NCI-H128 (cell line): ENCODE measurements at regions not wholly inside any gene's neighbourhood (a gene's known extent, or its start where the extent isn't known, plus 50 kb on each side); places are given as distances from the start of the nearest gene placed in this dataset.
"Not testable (repeated sequence)": the region's sequence is repeated elsewhere in the genome, so short reads cannot be mapped to it uniquely, and the experiment has no call there.

Source experiments
- DNase-seq: peaks from one replicate; lab custom pipeline; 2025; ENCODE audit not compliant: unreplicated experiment; lab: John Stamatoyannopoulos, UW

DNA sequence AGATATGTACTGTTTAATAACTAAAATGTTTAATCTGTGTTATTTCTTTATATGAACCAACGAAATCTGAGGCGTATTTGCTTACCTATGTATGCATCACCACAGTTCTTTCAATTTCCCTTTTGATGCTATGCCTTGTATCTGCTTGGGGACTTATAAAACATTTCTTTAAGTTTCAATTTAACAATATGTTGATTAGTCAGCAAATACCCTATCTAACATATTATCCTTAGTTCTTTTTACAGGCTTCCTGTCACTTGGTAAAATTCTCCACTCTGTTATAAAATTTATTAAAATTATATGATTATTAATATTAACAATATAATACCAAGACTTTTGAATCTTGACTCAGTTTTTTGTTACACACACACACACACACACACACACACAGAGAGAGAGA lies 174.3 kb downstream of the CPS1 start:
- DNase-seq: no peak

DNA sequence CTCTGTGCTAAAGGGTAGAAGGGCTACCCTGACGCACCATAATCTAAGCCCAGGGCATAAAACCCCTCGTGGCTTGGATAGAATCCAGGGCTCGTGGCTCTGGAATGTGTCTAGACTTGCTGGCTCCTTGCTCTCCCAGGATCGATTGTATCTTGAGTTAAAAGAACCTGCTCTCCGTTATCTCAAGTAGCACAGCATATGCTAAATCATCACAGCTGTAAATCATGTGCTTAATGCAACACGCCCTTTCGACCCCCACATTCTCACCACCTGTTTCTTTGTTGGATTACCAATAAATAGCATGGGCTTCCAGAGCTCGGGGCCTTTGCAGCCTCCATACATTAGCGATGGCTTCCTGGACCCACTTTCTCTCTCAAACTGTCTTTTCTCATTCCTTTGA lies 190.4 kb downstream of the CPS1 start:
- DNase-seq: not testable (repeated sequence)

DNA sequence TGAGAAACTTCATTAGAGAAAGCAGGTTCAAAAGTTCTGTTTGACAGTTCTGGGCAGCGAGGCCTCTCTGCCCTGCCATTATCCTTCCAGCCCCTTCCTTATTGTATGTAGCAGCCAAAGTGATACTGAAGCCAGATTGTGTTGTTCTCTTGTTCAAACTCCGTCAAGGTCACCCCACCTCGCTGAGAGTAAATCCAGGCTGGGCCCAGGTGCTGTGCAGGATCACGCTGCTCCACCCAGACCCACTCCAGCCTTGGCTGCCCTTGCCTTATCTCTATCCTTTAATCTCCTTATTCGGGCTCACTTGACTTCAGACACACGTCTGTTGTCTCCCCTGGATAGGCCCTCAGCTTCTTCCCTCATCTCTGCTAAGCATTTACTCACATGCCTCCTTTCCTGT lies 196.1 kb downstream of the CPS1 start:
- no peak for DNase-seq

DNA sequence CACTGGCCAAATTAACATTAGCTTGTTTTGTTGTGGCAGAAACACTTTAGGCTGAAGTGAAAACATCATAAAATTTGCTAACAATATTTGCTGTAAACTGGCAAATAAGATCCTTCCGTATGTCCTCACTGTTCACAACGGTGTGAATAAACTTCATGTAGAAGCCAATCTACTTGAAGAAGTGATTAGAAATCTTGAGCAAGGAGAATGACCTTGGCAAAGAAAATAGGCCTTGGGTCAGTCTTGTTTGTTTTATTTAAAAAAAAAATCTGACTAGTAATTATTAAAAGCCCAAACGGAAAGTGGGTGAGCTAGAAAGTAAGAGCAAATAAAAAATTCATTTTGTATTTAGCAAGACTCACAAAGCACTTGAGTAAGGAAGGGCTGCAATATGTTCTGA lies 197.0 kb downstream of the CPS1 start:
- no peak for DNase-seq

DNA sequence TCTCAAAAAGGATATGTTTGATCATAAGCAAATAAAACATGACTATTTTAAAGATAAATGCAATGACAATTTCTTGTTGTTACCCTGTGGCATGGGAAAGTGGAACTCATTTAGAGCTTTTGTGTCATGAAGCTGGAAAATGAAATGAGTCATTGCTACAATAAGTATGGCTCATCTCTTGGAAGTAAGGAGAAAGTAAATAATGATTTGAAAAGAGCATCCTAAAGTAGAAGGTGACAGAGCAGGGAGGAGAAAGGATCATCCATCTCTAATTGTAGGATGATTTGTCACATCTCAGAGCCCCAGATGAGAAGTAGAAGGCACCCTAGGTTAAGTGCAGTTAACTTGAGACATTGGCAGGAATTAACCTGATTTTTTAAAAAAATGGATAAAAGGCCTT lies 200.5 kb downstream of the CPS1 start:
- no peak for DNase-seq

DNA sequence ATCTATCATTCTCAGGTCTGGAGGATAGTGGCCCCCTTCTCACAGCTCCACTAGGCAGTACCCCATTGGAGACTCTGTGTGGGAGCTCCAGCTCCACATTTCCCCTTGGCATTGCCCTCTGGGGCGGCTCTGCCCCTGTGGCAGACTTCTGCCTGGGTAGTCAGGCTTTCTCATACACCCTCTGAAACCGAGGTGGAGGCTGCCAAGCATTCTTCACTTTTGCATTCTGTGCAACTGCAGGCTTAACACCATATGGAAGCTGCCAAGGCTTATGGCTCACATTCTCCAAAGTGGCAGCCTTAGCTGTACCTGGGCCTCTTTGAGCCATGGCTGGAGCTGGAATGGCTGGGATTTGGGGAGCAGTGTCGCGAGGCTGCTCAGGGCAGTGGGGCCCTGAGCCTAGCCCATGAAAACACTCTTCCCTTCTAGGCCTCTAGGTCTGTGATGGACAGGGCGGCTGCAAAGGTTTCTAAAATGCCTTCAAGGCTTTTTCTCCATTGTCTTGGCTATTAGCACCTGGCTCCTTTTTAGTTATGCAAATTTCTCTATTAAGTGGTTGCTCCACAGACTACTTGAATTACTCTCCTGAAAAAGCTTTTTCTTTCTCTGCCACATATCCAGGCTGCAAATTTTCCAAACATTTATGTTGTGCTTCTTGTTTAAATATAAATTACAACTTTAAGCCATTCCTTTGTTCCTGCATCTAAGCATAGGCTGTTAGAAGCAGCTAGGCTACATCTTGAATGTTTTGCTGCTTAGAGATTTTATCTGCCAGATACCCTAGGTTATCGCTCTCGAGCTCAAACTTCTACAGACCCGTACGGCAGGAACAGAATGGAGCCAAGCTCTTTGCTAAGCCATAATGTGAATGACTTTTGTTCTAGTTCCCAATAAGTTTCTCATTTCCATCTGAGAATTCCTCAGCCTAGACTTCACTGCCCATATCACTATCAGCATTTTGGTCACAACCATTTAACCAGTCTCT lies 206.5 kb downstream of the CPS1 start:
- DNase-seq: no peak

DNA sequence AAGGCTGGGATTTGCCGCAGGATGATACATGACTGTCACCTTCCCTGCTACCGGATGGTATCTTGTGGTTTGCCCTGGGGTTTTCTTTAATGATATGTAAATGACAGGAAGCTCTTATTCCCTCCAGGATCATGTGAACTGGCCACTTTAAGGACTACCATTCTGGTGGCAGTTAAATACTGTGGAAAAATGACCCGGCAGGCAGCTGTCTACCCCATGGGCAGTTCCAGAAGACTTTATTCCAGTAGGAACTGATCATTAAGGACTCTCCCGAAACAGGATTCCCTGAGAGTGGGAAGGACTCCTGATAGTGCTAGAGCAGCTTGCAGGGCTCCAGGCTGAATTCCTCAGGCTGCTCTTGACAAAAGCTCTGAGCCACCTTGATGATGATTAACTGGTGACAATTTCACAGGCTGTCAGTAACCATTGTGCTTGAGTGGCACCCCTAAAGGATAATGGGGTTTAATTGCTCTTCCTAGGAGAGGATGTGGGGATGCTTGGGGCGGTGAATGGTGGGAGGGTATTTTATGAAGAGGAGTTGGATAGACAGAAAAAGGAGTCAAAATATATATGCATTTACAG lies 212.0 kb downstream of the CPS1 start:
- DNase-seq: no peak

DNA sequence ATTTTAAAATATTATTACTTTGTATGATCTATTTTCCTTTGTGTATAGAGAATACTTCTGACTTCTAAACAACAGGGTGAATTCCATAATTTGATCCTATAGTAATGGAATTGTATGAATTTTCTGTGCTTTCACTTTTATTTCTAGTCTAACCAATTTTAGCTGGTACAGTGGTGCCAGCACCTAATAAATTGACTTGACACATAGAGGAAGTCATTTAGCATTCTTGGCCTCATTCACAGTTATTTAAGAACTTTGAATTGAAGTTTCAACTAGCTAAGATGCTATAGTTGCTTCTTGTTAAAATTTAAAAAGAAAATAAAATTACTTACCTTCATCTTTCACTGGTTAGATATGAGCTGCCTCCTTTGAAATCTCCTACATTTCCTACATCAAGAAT lies 220.4 kb downstream of the CPS1 start:
- no peak for DNase-seq

DNA sequence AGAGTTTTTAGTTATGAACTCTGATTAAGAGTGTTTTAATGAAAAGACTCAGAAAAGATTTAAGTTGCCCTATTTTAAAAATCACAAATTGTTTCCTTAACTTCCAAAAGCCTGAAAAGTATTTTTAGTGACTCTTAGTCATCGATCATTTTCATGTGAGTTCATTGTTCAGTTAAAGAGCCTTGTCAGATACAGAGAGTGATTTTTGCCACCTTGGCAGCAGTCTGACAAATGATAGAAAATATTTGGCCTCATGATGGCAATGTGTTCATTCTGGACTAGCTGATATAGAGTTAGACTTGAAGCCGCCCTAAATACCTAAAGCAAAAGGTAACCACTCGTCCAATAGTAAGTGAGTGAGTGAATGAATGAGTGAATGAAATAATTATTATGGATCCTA lies 225.8 kb downstream of the CPS1 start:
- no peak for DNase-seq

DNA sequence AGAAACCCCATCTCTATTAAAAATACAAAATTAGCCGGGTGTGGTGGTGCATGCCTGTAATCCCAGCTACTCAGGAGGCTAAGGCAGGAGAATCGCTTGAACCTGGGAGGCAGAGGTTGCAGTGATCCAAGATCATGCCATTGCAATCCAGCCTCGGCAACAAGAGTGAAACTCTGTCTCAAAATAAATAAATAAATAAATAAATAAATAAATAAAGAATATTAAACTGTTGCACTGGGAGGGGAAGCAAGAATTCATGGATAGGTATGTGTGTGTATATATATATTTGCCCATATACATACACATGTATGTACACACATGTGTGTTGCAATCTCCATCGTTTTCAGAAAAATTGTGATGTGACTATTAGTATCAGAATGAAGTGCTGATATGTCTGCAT lies 231.4 kb downstream of the CPS1 start:
- DNase-seq: not testable (repeated sequence)

DNA sequence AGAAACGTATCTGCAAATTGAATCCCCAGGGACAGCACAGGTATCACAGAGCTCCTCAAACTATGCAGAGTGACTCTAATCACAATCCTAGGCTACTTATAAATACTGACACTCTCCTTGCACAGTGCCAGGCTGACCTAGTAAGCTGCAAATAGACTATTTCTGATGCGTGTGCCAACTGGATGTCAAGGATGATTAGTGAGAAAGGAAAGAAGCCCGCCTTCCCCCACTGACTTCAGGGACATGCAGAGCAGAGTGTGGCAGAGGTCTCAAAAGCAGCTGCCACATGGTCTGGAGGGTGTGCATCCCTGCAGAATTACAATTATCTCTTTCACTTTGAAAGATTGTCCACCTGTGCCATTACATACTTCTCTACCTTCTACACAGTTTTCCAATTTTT lies 235.6 kb downstream of the CPS1 start:
- no peak for DNase-seq

DNA sequence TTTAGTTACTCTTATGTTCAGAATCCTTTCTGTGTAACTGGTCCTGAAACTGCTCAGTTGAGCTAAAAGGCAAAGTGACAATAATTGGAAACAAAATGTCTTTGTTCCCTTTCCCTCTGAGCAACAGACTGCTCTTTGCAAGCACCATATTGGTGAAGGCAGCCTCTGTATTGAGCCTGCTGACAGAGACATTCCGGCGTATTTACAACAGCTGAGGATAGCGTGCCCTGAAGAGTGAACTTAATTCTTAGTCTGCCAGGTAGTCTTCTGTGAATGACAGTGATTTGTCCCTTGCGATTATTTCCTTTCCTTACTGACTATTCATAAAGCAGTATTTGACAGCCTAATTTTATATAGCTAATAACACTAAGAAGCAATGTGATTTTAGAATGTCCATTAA lies 239.1 kb downstream of the CPS1 start:
- no peak for DNase-seq

DNA sequence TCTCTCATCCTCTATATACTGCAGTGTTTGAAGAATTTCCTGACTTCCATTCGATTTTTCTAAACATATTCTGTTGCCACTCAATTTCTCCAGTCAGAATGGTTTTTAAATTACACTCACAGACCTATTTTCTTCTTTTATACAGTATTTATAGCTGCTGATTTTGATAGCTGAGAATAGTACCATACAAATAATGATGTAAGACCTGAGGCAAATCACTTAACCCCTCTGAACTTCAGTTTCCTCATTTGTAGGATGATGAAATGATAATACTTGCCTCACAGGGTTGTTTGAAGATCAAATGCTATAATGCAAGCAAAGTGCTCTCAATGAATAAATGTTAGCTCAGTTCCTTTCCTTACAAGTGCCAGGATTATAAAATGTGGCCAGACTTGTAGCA lies 241.8 kb downstream of the CPS1 start:
- DNase-seq: no peak

DNA sequence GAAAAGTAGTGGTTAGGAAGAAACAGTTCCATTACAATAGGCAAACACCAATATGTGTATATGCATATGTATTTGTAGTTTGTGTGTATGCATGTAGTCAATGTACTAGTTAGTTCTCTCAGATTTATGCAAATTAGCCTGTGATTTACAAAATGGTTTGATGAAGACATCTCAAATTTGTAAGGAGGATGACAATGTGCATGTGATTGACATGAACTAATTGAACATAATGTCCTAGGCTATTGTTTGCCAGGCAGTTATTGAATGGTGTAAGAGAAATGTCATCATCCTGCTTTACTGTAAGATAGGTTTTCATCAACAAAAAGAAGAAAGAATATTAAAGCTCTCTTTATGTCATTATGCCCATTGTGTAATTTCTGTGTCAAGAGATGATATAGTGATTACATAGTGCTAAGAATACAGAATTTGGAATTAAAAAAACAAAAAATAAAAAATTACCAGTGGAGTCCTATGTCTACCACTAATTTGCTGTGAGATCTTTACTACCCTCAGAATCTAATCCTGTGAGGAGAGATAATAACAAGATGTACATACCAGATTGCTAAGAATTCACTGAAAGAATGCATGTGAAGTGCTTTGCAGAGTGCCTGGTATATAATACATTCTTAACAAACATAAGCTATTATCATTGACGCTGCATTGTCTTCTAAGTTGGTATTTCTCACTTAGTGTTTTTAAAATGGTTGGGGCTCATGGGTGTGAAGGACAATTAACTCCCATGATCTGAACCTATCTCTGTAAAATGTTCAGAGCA lies 258.0 kb downstream of the CPS1 start:
- DNase-seq: no peak

DNA sequence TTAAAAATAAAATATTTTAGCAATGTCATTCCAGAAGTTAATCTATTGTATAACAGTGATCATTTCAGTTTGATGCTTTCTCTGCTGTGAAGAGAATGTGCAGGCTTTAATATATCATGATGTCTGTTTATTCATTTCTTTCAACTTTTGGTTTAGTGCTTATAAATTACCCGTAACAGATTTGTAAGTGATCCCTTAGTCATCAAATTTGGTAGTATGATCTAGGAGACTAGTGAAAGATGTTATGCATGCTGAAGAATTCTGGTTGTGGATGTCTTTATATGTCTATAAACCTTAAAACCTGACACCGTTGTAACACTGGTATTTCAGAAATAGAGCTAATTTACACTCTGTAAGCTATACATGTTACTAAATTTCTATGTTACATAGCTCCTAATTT lies 260.4 kb downstream of the CPS1 start:
- DNase-seq: no peak

DNA sequence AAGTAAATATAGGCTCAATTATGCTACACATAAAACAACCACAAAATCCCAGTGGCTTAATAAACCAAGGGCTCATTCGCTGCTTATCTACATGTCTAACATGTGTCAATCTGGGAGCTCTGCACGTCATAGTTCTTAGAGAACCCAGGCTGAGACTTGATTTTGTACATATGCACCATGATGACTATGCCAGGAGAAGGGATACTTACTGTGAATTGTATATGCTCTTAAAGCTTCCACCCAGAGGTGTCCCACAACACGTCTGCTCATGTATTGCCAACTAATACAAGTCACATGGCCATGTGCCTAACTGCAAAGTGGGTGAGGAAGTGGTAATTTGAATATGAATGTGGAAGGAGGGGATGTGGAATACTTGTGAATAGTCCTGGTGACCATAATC lies 262.1 kb downstream of the CPS1 start:
- no peak for DNase-seq

DNA sequence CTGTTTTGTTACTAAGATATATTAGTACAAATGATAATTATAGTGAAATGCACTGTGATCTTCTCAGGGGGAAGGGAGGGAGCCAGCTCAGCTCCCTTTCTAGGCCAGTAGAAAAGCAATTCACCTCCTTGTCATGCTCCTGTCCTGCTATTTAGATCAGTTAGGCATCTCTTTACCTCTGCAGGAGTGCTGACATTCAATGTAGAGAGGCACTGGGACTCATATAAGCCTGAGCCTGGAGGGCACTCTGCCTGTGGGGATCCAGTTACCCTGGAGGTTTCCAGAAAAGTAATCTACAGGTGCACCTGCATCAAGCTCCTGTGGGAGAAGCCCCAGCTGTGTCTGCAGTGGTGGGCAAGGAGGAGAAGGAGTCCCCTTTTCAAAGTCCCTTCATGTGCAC lies 277.0 kb downstream of the CPS1 start:
- no peak for DNase-seq

DNA sequence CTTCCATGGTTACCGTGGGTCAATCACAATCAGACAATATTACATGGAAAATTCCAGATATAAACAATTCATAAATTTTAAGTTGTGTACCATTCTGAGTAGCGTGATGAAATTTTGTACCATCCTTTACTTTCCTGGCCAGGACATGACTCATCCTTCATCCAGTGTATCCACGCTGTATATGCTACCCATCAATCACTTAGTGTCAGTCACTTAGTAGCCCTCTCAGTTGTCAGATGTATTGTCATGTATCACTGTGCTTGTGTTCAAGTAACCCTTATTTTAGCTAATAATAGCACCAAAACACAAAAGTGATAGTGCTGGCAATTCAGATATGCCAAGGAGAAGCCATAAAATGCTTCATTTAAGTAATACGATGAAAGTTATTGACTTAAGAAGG lies 282.6 kb downstream of the CPS1 start:
- DNase-seq: no peak

DNA sequence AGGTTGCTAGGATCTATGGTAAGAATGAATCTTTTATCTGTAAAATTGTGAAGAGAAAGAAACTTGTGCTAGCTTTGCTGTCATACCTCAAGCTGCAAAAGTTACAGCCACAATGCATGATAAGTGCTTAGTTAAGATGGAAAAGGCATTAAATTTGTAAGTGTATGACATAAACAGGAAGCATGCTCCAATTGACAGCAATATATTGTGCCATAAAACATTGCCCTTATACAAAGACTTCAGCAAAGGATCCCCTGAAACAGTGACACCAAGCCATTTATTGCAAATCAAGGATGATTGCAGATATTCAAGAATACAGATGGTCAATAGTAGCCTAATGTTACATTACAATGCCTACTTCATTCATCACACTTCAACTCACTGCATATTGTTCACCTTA lies 283.1 kb downstream of the CPS1 start:
- no peak for DNase-seq

DNA sequence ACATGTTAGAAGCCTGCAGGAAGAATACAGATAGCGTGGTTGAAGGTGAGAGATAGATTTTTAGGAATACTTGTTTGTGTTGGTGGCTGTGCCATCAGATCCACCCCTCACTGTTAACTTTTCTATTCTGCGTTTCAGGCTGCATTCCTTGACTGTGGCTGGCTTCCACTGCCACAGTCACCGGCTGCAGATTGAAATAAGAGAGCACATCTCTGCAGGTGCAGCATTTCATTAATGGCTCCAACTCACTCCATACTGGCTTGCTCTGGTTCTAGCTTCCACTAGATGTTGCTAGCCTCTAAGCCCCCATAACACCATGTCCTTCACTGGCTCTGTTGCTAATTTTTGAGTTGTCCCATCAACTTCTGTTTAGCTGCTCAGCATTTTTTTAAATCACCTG lies 286.5 kb downstream of the CPS1 start:
- DNase-seq: no peak

DNA sequence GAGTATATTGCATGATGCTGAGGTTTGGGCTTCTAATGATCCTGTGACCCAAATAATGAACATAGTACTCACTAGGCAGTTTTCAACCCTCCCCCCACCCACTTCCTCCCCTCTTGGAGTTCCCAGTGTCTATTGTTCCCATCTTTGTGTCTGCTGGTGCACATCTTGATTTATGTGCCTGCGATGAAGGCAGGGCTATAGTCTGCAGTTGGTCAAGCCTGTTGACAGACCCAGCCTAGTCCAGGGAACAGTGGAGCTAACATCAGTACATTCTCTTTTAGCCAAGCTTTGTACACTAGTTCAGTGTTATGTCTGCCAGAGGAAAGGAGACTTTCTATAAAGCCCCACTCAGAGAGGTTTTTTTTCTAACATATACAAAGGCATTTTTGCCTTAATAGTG lies 287.6 kb downstream of the CPS1 start:
- DNase-seq: no peak

DNA sequence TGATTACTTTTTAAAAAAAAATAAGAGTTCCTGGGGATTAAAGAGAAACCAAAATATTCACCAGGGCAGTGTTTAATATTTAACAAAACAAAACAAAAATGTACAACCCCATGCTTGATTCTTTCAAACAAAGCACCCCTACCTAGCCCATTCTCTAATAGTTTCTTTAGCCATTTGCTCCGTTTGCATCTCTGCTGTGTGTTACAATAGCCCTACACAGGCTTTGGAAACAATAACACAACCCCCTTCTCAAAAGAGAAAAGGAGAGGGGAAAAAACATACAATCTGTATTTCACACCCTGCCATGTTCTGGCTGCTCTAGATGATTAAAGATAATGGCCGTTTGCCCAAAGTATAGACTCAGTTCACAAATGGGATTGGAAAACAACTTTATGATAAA lies 302.9 kb downstream of the CPS1 start:
- no peak for DNase-seq
